ENCODE measurements at regions not wholly inside any gene's neighbourhood (a gene's known extent, or its start where the extent isn't known, plus 50 kb on each side); places are given as distances from the start of the nearest gene placed in this dataset.

DNA sequence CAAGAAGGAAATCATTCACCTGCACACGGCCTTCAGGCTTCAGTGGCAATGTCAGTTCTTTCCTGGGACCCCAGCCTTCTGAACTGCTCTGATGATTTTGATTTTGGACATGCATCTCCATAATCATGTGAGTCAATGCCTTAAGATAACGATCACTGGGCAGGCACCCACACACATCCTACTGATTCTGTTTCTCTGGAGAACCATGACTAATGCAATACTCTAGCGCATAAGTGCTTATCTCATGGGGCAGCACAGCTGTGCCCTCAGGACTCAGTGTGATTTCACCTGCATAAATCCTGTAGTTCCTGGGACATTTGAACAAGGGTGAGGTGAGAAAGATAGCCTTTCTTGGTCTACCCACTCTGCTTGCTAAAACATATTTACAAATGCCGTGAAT is 144.6 kb downstream of the AKAIN1 start:
- H3K27me3 ChIP-seq, result no peaks in the 10 kb centered on the region
- WGBS (ENCODE audit: insufficient coverage, low coverage, low lambda C conversion rate, missing lambda C conversion rate), result 48% methylated on average over 3 of the region's 4 CpGs
- H3K36me3 ChIP-seq, result no peaks in the 10 kb centered on the region
- no peaks in the 10 kb centered on the region for H3K9me3 ChIP-seq
- no peaks in the 10 kb centered on the region for H3K4me1 ChIP-seq
- intact Hi-C loops (cut with DNase I), result no loop called here
- ATAC-seq (no peak), DNase-seq (no peak)
- TF ChIP-seq POLR2A (IDR thresholded peaks at IDR 0.05) (no peak), CTCF (IDR thresholded peaks at IDR 0.05) (no peak)
- H3K27ac ChIP-seq, result no peak overlapping the region
- no peak overlapping the region for H3K4me3 ChIP-seq

DNA sequence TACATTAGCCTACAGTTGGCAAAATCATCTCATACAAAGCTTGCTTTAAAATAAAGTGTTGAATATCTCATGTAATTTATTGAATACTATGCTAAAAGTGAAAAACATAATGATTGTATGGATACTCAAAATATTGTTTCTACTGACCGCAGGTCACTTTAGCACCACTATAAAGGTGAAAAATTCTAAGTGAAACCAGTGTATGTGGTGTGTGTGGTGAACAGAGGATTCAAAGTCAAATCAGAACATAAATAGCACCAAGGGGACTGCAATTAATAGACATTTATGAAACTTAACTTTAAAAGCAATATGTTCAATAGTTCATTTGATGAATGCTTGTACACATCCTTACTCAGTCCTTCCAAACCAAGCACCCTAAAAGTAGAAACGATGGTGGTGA is 145.8 kb downstream of the AKAIN1 start:
- TF ChIP-seq POLR2A (IDR thresholded peaks at IDR 0.05), result no peak
- TF ChIP-seq CTCF (IDR thresholded peaks at IDR 0.05), result no peak
- no peak for DNase-seq
- 43% methylated on average over 2 of the region's 2 CpGs for WGBS (ENCODE audit: insufficient coverage, low coverage, low lambda C conversion rate, missing lambda C conversion rate)
- Histone ChIP-seq H3K4me3 (no peak overlapping the region), H3K27me3 (no peaks in the 10 kb centered on the region), H3K27ac (no peak overlapping the region), H3K36me3 (no peaks in the 10 kb centered on the region), H3K4me1 (no peaks in the 10 kb centered on the region), H3K9me3 (no peaks in the 10 kb centered on the region)
- intact Hi-C loops (cut with DNase I), result no loop called here
- no peak for ATAC-seq

DNA sequence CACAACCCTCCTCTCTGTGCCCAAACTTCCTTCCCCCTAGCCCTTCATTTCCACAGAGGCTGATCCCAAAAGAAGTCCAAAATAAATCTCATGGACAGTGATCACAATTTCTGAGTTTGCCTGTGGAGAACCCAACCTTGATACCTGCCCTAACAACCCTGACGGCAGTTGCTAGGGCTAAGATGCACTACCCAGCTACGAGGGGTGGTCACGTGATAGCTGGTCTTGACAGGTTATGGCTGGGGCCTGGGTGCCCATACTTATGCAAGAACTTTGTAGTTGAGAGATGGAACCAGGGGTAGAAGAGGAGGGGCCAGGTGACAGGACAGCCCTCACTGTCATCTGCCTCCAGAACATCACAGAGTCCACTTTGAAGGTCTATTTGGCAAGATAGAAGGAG is 147.9 kb downstream of the AKAIN1 start:
- Histone ChIP-seq H3K4me1 (no peaks in the 10 kb centered on the region), H3K36me3 (no peaks in the 10 kb centered on the region), H3K27me3 (no peaks in the 10 kb centered on the region), H3K9me3 (no peaks in the 10 kb centered on the region), H3K4me3 (no peak overlapping the region), H3K27ac (no peak overlapping the region)
- TF ChIP-seq CTCF (IDR thresholded peaks at IDR 0.05) (no peak), POLR2A (IDR thresholded peaks at IDR 0.05) (no peak)
- no peak for ATAC-seq
- intact Hi-C loops (cut with DNase I), result no loop called here
- WGBS (ENCODE audit: insufficient coverage, low coverage, low lambda C conversion rate, missing lambda C conversion rate), result no CpG with 5 or more reads among the region's 3 CpGs
- DNase-seq, result no peak

- ATAC-seq, result no peak
- intact Hi-C loops (cut with DNase I), result no loop called here
- Histone ChIP-seq H3K9me3 (peaks cover 0 to 2% (median 0%) of the 10 kb centered on the region in 4 donors), H3K27ac (no peak overlapping the region), H3K27me3 (no peaks in the 10 kb centered on the region), H3K4me3 (no peak overlapping the region), H3K4me1 (no peaks in the 10 kb centered on the region), H3K36me3 (no peaks in the 10 kb centered on the region)
- DNase-seq, result no peak
- WGBS (ENCODE audit: insufficient coverage, low coverage, low lambda C conversion rate, missing lambda C conversion rate), result 61% methylated on average over 3 of the region's 3 CpGs
- TF ChIP-seq CTCF (IDR thresholded peaks at IDR 0.05), result no peak
Measured at GRCh38 chr18:5040476-5040875, 156.6 kb downstream of the AKAIN1 start.

DNA sequence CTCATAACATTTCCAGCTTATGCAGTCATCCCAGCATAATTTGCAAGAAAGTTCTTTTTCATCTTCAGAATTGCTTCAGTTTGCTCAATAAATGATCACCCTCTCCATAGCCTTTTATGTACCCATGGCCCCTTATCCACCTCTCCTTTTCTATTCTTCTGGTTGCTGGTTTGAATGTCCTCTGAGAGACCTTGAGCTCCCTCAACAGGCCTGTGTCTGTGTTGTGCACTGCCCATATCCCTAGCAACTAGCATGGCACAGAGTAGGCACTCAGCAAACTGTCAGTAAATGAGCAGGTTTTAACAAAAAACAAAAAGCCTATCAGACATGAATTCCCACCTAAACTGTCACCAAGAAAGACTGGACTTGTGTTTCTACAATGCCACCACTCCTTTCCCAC is 160.5 kb downstream of the AKAIN1 start:
- H3K4me3 ChIP-seq, result no peak overlapping the region
- no peak for ATAC-seq
- H3K27ac ChIP-seq, result no peak overlapping the region
- no peaks in the 10 kb centered on the region for H3K36me3 ChIP-seq
- H3K4me1 ChIP-seq, result no peaks in the 10 kb centered on the region
- no peak for DNase-seq
- intact Hi-C loops (cut with DNase I), result no loop called here
- no peaks in the 10 kb centered on the region for H3K27me3 ChIP-seq
- no peak for TF ChIP-seq CTCF (IDR thresholded peaks at IDR 0.05)
- TF ChIP-seq POLR2A (IDR thresholded peaks at IDR 0.05), result no peak
- peaks cover 0 to 7% (median 0%) of the 10 kb centered on the region in 4 donors for H3K9me3 ChIP-seq
